ENCODE measurements at regions not wholly inside any gene's neighbourhood (a gene's known extent, or its start where the extent isn't known, plus 50 kb on each side); places are given as distances from the start of the nearest gene placed in this dataset.

GRCh38 chr18:27413495-27414401 is 228.6 kb upstream of the CHST9 start:
- TF ChIP-seq EZH2 (IDR thresholded peaks at IDR 0.05; ENCODE audit: low read length, missing control alignments): no peak
- TF ChIP-seq CTCF (conservative IDR thresholded peaks at IDR 0.05 in 1 of 2, IDR thresholded peaks at IDR 0.05 in 1 of 2; ENCODE audit: low read depth in 1 of 2, low read length in 2 of 2): no peak

Measured in fibroblast of lung (primary cell).